ENCODE measurements at regions not wholly inside any gene's neighbourhood (a gene's known extent, or its start where the extent isn't known, plus 50 kb on each side); places are given as distances from the start of the nearest gene placed in this dataset.

- TF ChIP-seq, protein P1, sequence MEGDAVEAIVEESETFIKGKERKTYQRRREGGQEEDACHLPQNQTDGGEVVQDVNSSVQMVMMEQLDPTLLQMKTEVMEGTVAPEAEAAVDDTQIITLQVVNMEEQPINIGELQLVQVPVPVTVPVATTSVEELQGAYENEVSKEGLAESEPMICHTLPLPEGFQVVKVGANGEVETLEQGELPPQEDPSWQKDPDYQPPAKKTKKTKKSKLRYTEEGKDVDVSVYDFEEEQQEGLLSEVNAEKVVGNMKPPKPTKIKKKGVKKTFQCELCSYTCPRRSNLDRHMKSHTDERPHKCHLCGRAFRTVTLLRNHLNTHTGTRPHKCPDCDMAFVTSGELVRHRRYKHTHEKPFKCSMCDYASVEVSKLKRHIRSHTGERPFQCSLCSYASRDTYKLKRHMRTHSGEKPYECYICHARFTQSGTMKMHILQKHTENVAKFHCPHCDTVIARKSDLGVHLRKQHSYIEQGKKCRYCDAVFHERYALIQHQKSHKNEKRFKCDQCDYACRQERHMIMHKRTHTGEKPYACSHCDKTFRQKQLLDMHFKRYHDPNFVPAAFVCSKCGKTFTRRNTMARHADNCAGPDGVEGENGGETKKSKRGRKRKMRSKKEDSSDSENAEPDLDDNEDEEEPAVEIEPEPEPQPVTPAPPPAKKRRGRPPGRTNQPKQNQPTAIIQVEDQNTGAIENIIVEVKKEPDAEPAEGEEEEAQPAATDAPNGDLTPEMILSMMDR (IDR thresholded peaks at IDR 0.05; ENCODE audit: extremely low read depth, low read depth, low read length): no peak
- H3K79me2 ChIP-seq (ENCODE audit: insufficient read depth, low read length): no peaks in the 10 kb centered on the region
These were observed 443.4 kb upstream of the CDH19 start for GRCh38 chr18:67047334-67047733.

DNA sequence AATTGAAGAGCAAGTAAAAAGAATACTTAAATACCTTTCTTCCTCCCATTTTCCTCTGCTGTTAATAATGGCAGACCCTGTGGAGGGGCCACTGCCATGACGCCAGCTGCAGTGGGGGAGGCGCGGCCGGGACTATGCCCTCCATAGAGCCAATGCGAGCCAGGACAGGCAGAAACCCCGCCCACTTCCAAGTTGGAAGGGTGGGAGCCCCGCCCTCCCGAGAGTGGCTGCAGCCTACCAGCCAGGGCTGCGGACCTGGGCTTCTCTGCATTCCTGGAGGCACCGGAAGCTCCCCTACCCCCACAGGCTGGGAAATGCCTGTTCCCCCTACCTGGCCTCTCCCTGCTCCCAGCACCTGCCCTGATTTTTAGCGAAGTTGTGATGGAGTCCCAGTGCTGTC, 439.4 kb upstream of the CDH19 start:
- peaks cover 5% of the 10 kb centered on the region for H3K9me3 ChIP-seq (ENCODE audit: low read depth, low read length)
- no peaks in the 10 kb centered on the region for H3K4me1 ChIP-seq (ENCODE audit: insufficient read depth, low read length)
- no peak overlapping the region for H3K4me3 ChIP-seq (ENCODE audit: insufficient read depth, low read length)
- no peaks in the 10 kb centered on the region for H4K20me1 ChIP-seq (ENCODE audit: insufficient read depth, low read length)
- H3K79me2 ChIP-seq (ENCODE audit: insufficient read depth, low read length): no peaks in the 10 kb centered on the region
- no peak overlapping the region for H2AFZ ChIP-seq (ENCODE audit: low read length)
- no peaks in the 10 kb centered on the region for H3K27me3 ChIP-seq (ENCODE audit: insufficient read depth, low read length)
- no peak for DNase-seq (ENCODE audit: insufficient read length, low spot score, missing footprints)
- H3K36me3 ChIP-seq (ENCODE audit: insufficient read depth, low read length): no peaks in the 10 kb centered on the region
- H3K27ac ChIP-seq (ENCODE audit: low read depth, low read length): no peak overlapping the region
- TF ChIP-seq, protein P1 (IDR thresholded peaks at IDR 0.05; ENCODE audit: extremely low read depth, low read depth, low read length): no peak
- H3K4me2 ChIP-seq (ENCODE audit: insufficient read depth, low read length): no peak overlapping the region

More at GRCh38 chr18:67047334-67047733, 443.4 kb upstream of the CDH19 start:
- H3K4me1 ChIP-seq (ENCODE audit: insufficient read depth, low read length): no peaks in the 10 kb centered on the region
- no peaks in the 10 kb centered on the region for H3K36me3 ChIP-seq (ENCODE audit: insufficient read depth, low read length)
- no peak overlapping the region for H2AFZ ChIP-seq (ENCODE audit: low read length)
- H3K4me2 ChIP-seq (ENCODE audit: insufficient read depth, low read length): no peak overlapping the region
- H4K20me1 ChIP-seq (ENCODE audit: insufficient read depth, low read length): no peaks in the 10 kb centered on the region
- H3K27me3 ChIP-seq (ENCODE audit: insufficient read depth, low read length): no peaks in the 10 kb centered on the region
- H3K4me3 ChIP-seq (ENCODE audit: insufficient read depth, low read length): no peak overlapping the region
- H3K27ac ChIP-seq (ENCODE audit: low read depth, low read length): no peak overlapping the region
- H3K9me3 ChIP-seq (ENCODE audit: low read depth, low read length): peaks cover 5% of the 10 kb centered on the region
- DNase-seq (ENCODE audit: insufficient read length, low spot score, missing footprints): no peak

DNA sequence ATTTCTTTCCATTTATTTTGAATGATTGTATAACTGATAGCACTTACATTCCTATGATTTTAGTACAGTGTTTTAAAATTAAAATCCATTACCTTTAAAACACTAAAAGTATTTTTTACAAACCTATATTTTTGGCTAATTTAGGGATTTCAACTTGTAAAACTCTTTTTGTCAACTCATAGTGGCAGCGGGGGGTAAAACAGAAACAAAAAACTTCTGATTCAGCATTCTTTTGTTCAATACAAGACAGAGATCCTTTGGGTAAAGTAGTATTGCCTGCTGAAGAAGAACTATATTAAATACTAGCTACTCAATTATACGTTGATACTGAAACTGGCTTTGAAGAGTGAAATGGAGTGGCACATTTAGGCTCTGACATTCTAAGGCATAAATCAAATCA, 437.4 kb upstream of the CDH19 start:
- H3K4me3 ChIP-seq (ENCODE audit: insufficient read depth, low read length): no peak overlapping the region
- H3K9me3 ChIP-seq (ENCODE audit: low read depth, low read length): peaks cover 5% of the 10 kb centered on the region
- H3K27ac ChIP-seq (ENCODE audit: low read depth, low read length): no peak overlapping the region
- H3K36me3 ChIP-seq (ENCODE audit: insufficient read depth, low read length): no peaks in the 10 kb centered on the region
- H3K4me2 ChIP-seq (ENCODE audit: insufficient read depth, low read length): no peak overlapping the region
- TF ChIP-seq, protein P1 (IDR thresholded peaks at IDR 0.05; ENCODE audit: extremely low read depth, low read depth, low read length): no peak
- DNase-seq (ENCODE audit: insufficient read length, low spot score, missing footprints): no peak
- H2AFZ ChIP-seq (ENCODE audit: low read length): no peak overlapping the region
- H3K79me2 ChIP-seq (ENCODE audit: insufficient read depth, low read length): no peaks in the 10 kb centered on the region
- H3K27me3 ChIP-seq (ENCODE audit: insufficient read depth, low read length): no peaks in the 10 kb centered on the region
- no peaks in the 10 kb centered on the region for H4K20me1 ChIP-seq (ENCODE audit: insufficient read depth, low read length)
- H3K4me1 ChIP-seq (ENCODE audit: insufficient read depth, low read length): no peaks in the 10 kb centered on the region

DNA sequence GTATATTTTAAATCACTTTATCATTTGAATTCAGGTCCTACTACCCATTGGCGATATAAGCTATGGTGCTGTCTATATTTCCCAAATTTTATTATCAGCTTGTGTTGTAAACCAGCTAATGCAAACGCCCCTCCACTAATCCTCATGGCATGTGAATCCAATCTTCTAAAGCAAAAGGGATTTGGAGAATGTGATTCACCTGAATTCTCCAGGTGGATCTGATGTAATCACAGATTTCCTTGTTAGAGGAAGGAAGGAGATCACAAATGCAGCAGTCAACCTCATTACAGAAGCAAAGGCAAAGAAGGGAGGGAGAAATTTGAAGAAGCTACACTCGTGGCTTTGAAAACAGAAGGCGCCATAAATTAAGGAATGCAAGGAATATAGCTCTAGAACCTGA, 431.1 kb upstream of the CDH19 start:
- H3K79me2 ChIP-seq (ENCODE audit: insufficient read depth, low read length): no peaks in the 10 kb centered on the region
- H4K20me1 ChIP-seq (ENCODE audit: insufficient read depth, low read length): no peaks in the 10 kb centered on the region
- DNase-seq (ENCODE audit: insufficient read length, low spot score, missing footprints): no peak
- H2AFZ ChIP-seq (ENCODE audit: low read length): no peak overlapping the region
- no peak overlapping the region for H3K27ac ChIP-seq (ENCODE audit: low read depth, low read length)
- TF ChIP-seq, protein P1 (IDR thresholded peaks at IDR 0.05; ENCODE audit: extremely low read depth, low read depth, low read length): no peak
- no peak overlapping the region for H3K4me3 ChIP-seq (ENCODE audit: insufficient read depth, low read length)
- no peaks in the 10 kb centered on the region for H3K9me3 ChIP-seq (ENCODE audit: low read depth, low read length)
- H3K36me3 ChIP-seq (ENCODE audit: insufficient read depth, low read length): no peaks in the 10 kb centered on the region
- no peak overlapping the region for H3K4me2 ChIP-seq (ENCODE audit: insufficient read depth, low read length)
- no peaks in the 10 kb centered on the region for H3K27me3 ChIP-seq (ENCODE audit: insufficient read depth, low read length)
- H3K4me1 ChIP-seq (ENCODE audit: insufficient read depth, low read length): no peaks in the 10 kb centered on the region
